VCaP (cell line): ENCODE measurements at regions not wholly inside any gene's neighbourhood (a gene's known extent, or its start where the extent isn't known, plus 50 kb on each side); places are given as distances from the start of the nearest gene placed in this dataset.
"Not testable (repeated sequence)": the region's sequence is repeated elsewhere in the genome, so short reads cannot be mapped to it uniquely, and the experiment has no call there.

ENCODE experiments used
- H3K27ac ChIP-seq: fragments of 450-650 bp; 2 replicates; pipeline ENCODE4 v1.5.1; 2017
- CTCF ChIP-seq: fragments of 450-650 bp; conservative IDR thresholded peaks from 2 replicates; pipeline ENCODE4 v1.5.1; 2017; ENCODE audit warnings: mild to moderate bottlenecking, moderate library complexity

GRCh38 chrX:23509256-23509655, 158.0 kb upstream of the PRDX4 start:
- TF ChIP-seq CTCF, result no peak
- no peak overlapping the region for H3K27ac ChIP-seq

GRCh38 chrX:23511793-23512192, 155.5 kb upstream of the PRDX4 start:
- no peak overlapping the region for H3K27ac ChIP-seq
- no peak for TF ChIP-seq CTCF

GRCh38 chrX:23513121-23513520, 154.2 kb upstream of the PRDX4 start:
- no peak overlapping the region for H3K27ac ChIP-seq
- no peak for TF ChIP-seq CTCF

- H3K27ac ChIP-seq, result no peak overlapping the region
- TF ChIP-seq CTCF, result no peak
These were observed 153.2 kb upstream of the PRDX4 start for GRCh38 chrX:23514082-23514481.

- H3K27ac ChIP-seq, result no peak overlapping the region
- TF ChIP-seq CTCF, result no peak
These were observed 152.3 kb upstream of the PRDX4 start for GRCh38 chrX:23515028-23515427.

GRCh38 chrX:23523026-23523657, 144.2 kb upstream of the PRDX4 start:
- not testable (repeated sequence) for H3K27ac ChIP-seq

GRCh38 chrX:23524467-23524866, 142.8 kb upstream of the PRDX4 start:
- no peak overlapping the region for H3K27ac ChIP-seq
- TF ChIP-seq CTCF, result no peak

- TF ChIP-seq CTCF, result no peak
- H3K27ac ChIP-seq, result no peak overlapping the region
These were observed 141.8 kb upstream of the PRDX4 start for GRCh38 chrX:23525531-23525930.
